HEK293 (cell line): ENCODE measurements at regions not wholly inside any gene's neighbourhood (a gene's known extent, or its start where the extent isn't known, plus 50 kb on each side); places are given as distances from the start of the nearest gene placed in this dataset.

Experiments
- CTCF ChIA-PET: fragments of 350-600 bp; formaldehyde crosslinking; extraction: SDS; loops from one replicate; lab custom pipeline; 2021; ENCODE audit warnings: antibody characterized with exemption; lab: Yijun Ruan, JAX
- POLR2A ChIA-PET: fragments of 300-600 bp; formaldehyde crosslinking; extraction: SDS; loops from one replicate; lab custom pipeline; 2020; ENCODE audit warnings: antibody characterized with exemption, inconsistent platforms; lab: Yijun Ruan, JAX
- H3K27ac ChIP-seq: fragments of 200-500 bp; sonication (Bioruptor generic); 2 replicates; pipeline ENCODE4 v1.5.1; 2014; ENCODE audit warnings: low read depth, low read length, control low read depth, inconsistent platforms; ENCODE audit errors: extremely low read depth
- H3K36me3 ChIP-seq, 2 experiments: fragments of 200-500 bp in 1 of 2; sonication (Bioruptor generic) in 1 of 2; 1 replicate in 1 of 2; 2 replicates in 1 of 2; pipeline ENCODE4 v1.5.1; 2014 to 2017; ENCODE audit warnings: inconsistent platforms in 2 of 2, low read length in 2 of 2; ENCODE audit not compliant: control insufficient read depth in 2 of 2, insufficient read depth in 1 of 2
- H3K4me1 ChIP-seq: fragments of 200-500 bp; sonication (Bioruptor generic); 2 replicates; pipeline ENCODE4 v1.5.1; 2014; ENCODE audit warnings: mild to moderate bottlenecking, low read length, inconsistent platforms; ENCODE audit not compliant: control insufficient read depth, insufficient read depth
- H3K4me3 ChIP-seq: 2 replicates; pipeline ENCODE4 v1.5.1; 2011; ENCODE audit warnings: low read depth, mild to moderate bottlenecking, control low read depth, low read length, moderate library complexity
- H3K9me3 ChIP-seq: fragments of 200-500 bp; sonication (Bioruptor generic); 2 replicates; pipeline ENCODE4 v1.5.1; 2014; ENCODE audit warnings: low read depth, low read length, inconsistent platforms; ENCODE audit not compliant: control insufficient read depth, insufficient read depth
- BCL11B ChIP-seq: fragments of 450-650 bp; formaldehyde crosslinking; IDR thresholded peaks from 2 replicates; pipeline ENCODE4 v1.5.1; 2016; ENCODE audit warnings: low read depth, missing biosample characterization, missing genetic modification characterization
- GLI2 ChIP-seq: fragments of 450-650 bp; formaldehyde crosslinking; IDR thresholded peaks from 2 replicates; pipeline ENCODE4; 2017; ENCODE audit warnings: missing biosample characterization, missing genetic modification characterization, low read depth, borderline replicate concordance
- GLI4 ChIP-seq: fragments of 450-650 bp; formaldehyde crosslinking; IDR thresholded peaks from 2 replicates; pipeline ENCODE4 v1.5.1; 2016; ENCODE audit warnings: missing biosample characterization, missing genetic modification characterization
- KLF1 ChIP-seq: fragments of 450-650 bp; formaldehyde crosslinking; IDR thresholded peaks from 2 replicates; pipeline ENCODE4 v1.5.1; 2016; ENCODE audit warnings: missing biosample characterization, missing genetic modification characterization
- PRDM1 ChIP-seq: fragments of 450-650 bp; formaldehyde crosslinking; IDR thresholded peaks from 2 replicates; pipeline ENCODE4; 2016; ENCODE audit warnings: missing biosample characterization, missing genetic modification characterization
- SP7 ChIP-seq: fragments of 450-650 bp; formaldehyde crosslinking; IDR thresholded peaks from 2 replicates; pipeline ENCODE4 v1.5.1; 2016; ENCODE audit warnings: missing biosample characterization, missing genetic modification characterization
- ZBTB1 ChIP-seq: fragments of 450-650 bp; formaldehyde crosslinking; IDR thresholded peaks from 2 replicates; pipeline ENCODE4 v1.5.1; 2016; ENCODE audit warnings: missing biosample characterization, missing genetic modification characterization
- ZFP41 ChIP-seq: fragments of 450-650 bp; formaldehyde crosslinking; IDR thresholded peaks from 2 replicates; pipeline ENCODE4 v1.5.1; 2016; ENCODE audit warnings: missing biosample characterization, missing genetic modification characterization, borderline replicate concordance
- ZFP69B ChIP-seq: fragments of 450-650 bp; formaldehyde crosslinking; IDR thresholded peaks from 2 replicates; pipeline ENCODE4 v1.5.1; 2016; ENCODE audit warnings: missing biosample characterization, missing genetic modification characterization
- ZIC2 ChIP-seq: fragments of 450-650 bp; formaldehyde crosslinking; IDR thresholded peaks from 2 replicates; pipeline ENCODE4 v1.5.1; 2016; ENCODE audit warnings: missing biosample characterization, missing genetic modification characterization
- ZNF138 ChIP-seq: fragments of 450-650 bp; formaldehyde crosslinking; IDR thresholded peaks from 2 replicates; pipeline ENCODE4 v1.5.1; 2016; ENCODE audit warnings: missing biosample characterization, missing genetic modification characterization, borderline replicate concordance
- ZNF146 ChIP-seq: fragments of 450-650 bp; formaldehyde crosslinking; IDR thresholded peaks from 2 replicates; pipeline ENCODE4 v1.5.1; 2016; ENCODE audit warnings: missing biosample characterization, missing genetic modification characterization
- ZNF18 ChIP-seq: fragments of 450-650 bp; formaldehyde crosslinking; IDR thresholded peaks from 2 replicates; pipeline ENCODE4 v1.5.1; 2016; ENCODE audit warnings: missing biosample characterization, missing genetic modification characterization
- ZNF292 ChIP-seq: fragments of 450-650 bp; formaldehyde crosslinking; IDR thresholded peaks from 2 replicates; pipeline ENCODE4 v1.5.1; 2016; ENCODE audit warnings: low read depth, missing biosample characterization, missing genetic modification characterization, borderline replicate concordance
- ZNF341 ChIP-seq: fragments of 450-650 bp; formaldehyde crosslinking; IDR thresholded peaks from 2 replicates; pipeline ENCODE4; 2016; ENCODE audit warnings: low read depth, missing biosample characterization, missing genetic modification characterization
- ZNF366 ChIP-seq: fragments of 450-650 bp; formaldehyde crosslinking; conservative IDR thresholded peaks from 2 replicates; pipeline ENCODE4 v1.5.1; 2016; ENCODE audit warnings: missing biosample characterization, missing genetic modification characterization
- ZNF510 ChIP-seq: fragments of 450-650 bp; formaldehyde crosslinking; IDR thresholded peaks from 2 replicates; pipeline ENCODE4 v1.5.1; 2018; ENCODE audit warnings: mild to moderate bottlenecking, missing genetic modification characterization, missing biosample characterization; ENCODE audit not compliant: insufficient replicate concordance
- ZNF555 ChIP-seq: fragments of 450-650 bp; formaldehyde crosslinking; conservative IDR thresholded peaks from 2 replicates; pipeline ENCODE4 v1.5.1; 2017; ENCODE audit warnings: missing biosample characterization, mild to moderate bottlenecking, missing genetic modification characterization, inconsistent platforms
- ZNF624 ChIP-seq: fragments of 450-650 bp; formaldehyde crosslinking; IDR thresholded peaks from 2 replicates; pipeline ENCODE4 v1.5.1; 2017; ENCODE audit warnings: missing biosample characterization, missing genetic modification characterization
- ZNF670 ChIP-seq: fragments of 450-650 bp; formaldehyde crosslinking; IDR thresholded peaks from 2 replicates; pipeline ENCODE4 v1.5.1; 2016; ENCODE audit warnings: missing biosample characterization, missing genetic modification characterization, low read depth
- ZNF692 ChIP-seq: fragments of 450-650 bp; formaldehyde crosslinking; IDR thresholded peaks from 2 replicates; pipeline ENCODE4 v1.5.1; 2016; ENCODE audit warnings: missing biosample characterization, missing genetic modification characterization
- ZNF792 ChIP-seq: fragments of 450-650 bp; formaldehyde crosslinking; IDR thresholded peaks from 2 replicates; pipeline ENCODE4 v1.5.1; 2016; ENCODE audit warnings: missing biosample characterization, missing genetic modification characterization
- ZSCAN23 ChIP-seq: fragments of 450-650 bp; formaldehyde crosslinking; IDR thresholded peaks from 2 replicates; pipeline ENCODE4 v1.5.1; 2016; ENCODE audit warnings: missing biosample characterization, missing genetic modification characterization

DNA sequence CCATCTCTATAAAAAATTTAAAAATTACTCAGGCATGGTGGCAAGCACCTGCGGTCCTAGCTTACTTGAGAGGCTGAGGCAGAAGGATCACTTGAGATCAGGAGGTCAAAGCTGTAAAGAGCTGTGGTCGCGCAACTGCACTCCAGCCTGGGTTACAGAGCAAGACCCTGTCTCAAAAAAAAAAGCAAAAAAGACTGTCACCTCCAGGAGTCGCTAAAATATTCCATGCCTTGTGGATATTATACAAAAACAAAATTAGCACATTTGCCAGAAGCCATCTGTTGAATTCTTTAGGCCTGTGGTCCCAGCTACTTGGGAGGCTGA is 87.0 kb upstream of the SDK1 start:
- ChIA-PET POLR2A (no interaction called here), CTCF (no interaction called here)
- Histone ChIP-seq H3K36me3 (no peaks in the 10 kb centered on the region), H3K4me1 (no peaks in the 10 kb centered on the region), H3K27ac (no peak overlapping the region), H3K9me3 (no peaks in the 10 kb centered on the region), H3K4me3 (no peak overlapping the region)
- TF ChIP-seq ZBTB1 (tag by site-specific recombination) (no peak), ZNF292 (no peak), ZNF138 (no peak), SP7 (no peak), PRDM1 (tag by site-specific recombination) (no peak), ZNF792 (no peak), ZIC2 (tag by site-specific recombination) (no peak), BCL11B (tag by site-specific recombination) (no peak), ZNF18 (tag by site-specific recombination) (no peak), ZFP69B (tag by site-specific recombination) (no peak), ZNF692 (tag by site-specific recombination) (no peak), KLF1 (tag by site-specific recombination) (no peak), ZNF366 (tag by site-specific recombination) (no peak), GLI2 (tag by site-specific recombination) (no peak), ZFP41 (tag by site-specific recombination) (no peak), GLI4 (no peak), ZSCAN23 (tag by site-specific recombination) (no peak), ZNF510 (tag by site-specific recombination) (no peak), ZNF555 (no peak)

DNA sequence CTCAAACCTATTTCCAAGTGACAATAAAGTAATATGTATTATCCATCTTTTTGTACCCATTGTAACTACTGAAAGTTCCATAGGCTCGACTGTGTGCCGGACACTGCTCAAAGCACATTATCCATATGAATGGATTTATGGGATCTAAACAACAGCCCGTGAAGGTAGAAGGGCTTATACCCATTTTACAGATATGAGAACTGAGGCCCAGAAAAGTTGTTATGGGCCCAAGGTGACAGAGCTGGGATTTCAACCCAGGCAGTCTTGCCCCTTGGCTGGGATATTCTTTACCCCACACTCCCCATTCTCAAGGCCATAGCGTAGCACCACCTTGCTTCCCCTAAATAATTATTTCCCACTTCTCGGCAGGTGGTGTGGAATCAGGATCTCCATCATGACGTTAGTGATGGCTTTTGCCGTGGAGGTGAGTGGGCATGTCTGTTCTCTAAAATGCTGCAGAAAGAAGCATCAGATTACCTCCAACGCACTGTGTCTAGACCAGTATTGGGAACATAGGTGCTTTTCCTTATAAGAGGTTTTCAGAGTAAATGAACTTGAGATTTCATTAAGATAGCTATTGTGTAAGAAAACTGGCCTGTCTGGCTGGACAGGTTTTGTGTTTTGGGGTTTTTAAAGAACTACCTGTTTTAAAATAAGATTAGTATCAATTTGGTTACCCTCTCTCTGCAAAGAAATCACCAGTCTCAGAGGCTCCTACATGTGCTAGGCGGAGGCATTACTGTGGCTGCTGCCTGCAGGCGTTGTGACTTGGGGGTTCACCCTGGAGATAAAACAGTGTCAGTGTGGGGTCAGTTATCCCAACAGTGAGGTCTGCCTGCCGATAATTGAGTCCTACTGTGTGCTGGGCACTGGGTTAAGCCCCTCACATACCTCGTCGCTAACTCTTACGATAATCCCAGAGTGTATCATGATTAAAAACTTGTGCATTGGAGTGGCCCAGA is 85.1 kb upstream of the SDK1 start:
- ChIA-PET CTCF (interaction anchor here (0.6 kb wide), 1 partner anchor 35 kb away, joined by 3 read pairs; no protein-coding TSS in a partner anchor), POLR2A (no interaction called here)
- Histone ChIP-seq H3K27ac (no peak overlapping the region), H3K4me1 (no peaks in the 10 kb centered on the region), H3K9me3 (no peaks in the 10 kb centered on the region), H3K36me3 (no peaks in the 10 kb centered on the region), H3K4me3 (no peak overlapping the region)
- TF ChIP-seq ZNF146 (no peak), ZNF670 (no peak), ZNF341 (no peak), ZNF624 (no peak)
